Fibroblast of the aortic adventitia (primary cell): ENCODE measurements at regions not wholly inside any gene's neighbourhood (a gene's known extent, or its start where the extent isn't known, plus 50 kb on each side); places are given as distances from the start of the nearest gene placed in this dataset.
A peak's percentile ranks its signal among the peaks of the same experiment; 100 is the strongest.

Experiments
- DNase-seq: peaks from one replicate; pipeline ENCODE4 v3.0.0-alpha.2; 2010; ENCODE audit warnings: low read depth
- H3K4me3 ChIP-seq: 2 replicates; pipeline ENCODE4 v1.5.1; 2011; ENCODE audit warnings: low read depth, mild to moderate bottlenecking, control low read depth, low read length, moderate library complexity
- CTCF ChIP-seq: IDR thresholded peaks from 2 replicates; pipeline ENCODE4 v1.5.1; 2011; ENCODE audit warnings: mild to moderate bottlenecking, low read length, control low read depth, inconsistent platforms; ENCODE audit not compliant: insufficient read depth

GRCh38 chr18:25659541-25659940 is 307.6 kb upstream of the ZNF521 start:
- TF ChIP-seq CTCF, result no peak

GRCh38 chr18:25658476-25658875 is 306.5 kb upstream of the ZNF521 start:
- H3K4me3 ChIP-seq, result no peak overlapping the region
- TF ChIP-seq CTCF, result no peak
- DNase-seq, result no peak

More at GRCh38 chr18:25659541-25659940, 307.6 kb upstream of the ZNF521 start:
- H3K4me3 ChIP-seq, result no peak overlapping the region
- no peak for DNase-seq

DNA sequence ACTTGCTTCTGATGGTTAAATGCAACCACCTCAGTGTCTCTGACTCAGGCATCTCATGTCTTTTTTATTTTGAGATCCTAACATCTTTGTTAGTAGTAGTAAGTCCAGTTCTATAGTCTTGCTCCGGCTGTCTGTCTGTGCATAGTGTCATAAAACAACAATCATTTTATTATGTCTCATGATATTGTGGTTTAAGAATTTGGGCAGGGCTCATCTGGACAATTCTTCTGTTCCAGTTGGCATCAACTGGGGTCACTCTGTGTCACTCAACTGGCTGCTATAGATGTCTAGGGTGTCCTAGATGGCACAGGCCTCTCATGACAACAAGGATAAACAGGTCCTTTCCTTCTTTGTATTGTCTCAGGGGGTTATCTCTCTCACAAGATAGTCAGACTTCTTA is 299.6 kb upstream of the ZNF521 start:
- no peak for DNase-seq
- TF ChIP-seq CTCF, result no peak
- H3K4me3 ChIP-seq, result no peak overlapping the region

DNA sequence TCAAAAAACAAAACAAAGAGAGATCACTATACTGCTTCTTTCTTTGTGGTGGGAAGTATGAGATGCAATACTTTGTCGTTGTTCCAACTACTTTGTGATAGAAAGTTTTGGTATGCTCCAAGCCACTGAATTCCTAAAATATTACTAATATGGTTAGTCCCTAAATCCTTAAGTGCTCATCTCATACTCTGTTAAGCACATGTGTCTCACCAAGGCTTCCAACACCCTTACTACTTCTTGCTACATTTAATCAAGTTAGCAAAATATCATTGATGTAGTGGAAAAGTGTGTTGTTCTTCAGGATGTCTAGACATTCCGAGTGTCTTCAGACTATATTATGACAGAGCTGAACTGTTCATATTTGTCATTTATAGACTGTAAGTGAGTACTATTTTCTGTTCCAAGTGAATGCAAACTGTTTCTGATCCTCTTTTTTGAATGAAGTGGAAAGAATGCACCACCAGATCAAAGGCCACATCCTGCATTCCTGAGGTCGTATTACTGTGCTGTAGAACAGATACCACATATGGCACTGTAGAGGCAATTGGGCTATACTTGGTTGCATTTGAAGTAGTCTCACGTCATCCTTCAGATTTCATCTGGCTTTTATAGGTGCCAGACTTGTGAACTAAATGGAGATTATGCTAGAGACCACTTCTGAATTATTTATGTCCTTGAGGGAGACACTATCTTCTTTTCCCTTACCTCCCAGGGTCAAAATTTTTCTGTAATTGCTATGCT is 298.4 kb upstream of the ZNF521 start:
- DNase-seq, result peak; percentile 84
- H3K4me3 ChIP-seq, result no peak overlapping the region
- TF ChIP-seq CTCF, result no peak

DNA sequence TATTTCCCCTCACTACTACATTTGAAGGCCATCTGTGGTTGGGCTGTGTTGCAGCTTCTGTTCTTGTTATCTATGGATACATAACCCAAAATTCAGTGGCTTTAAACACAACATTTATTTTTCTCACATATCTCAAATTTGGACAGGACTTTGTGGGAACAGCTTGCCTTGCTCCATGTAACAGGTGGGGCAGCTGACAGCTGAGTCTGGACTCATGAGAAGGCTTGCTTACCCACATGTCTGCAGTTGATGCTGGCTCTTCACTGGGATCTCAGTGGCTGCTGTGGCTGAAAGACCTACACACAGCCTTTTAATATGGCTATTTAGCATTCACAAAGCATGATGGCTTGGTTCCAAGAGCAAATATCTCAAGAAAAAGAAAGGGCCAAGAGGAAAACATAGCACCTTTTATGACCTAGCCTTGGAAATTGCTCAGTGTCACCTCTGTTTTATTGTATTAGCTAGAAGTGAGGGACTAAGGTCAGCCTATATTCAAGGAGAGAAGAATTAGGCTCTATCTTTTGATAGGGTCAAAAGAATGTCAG is 296.8 kb upstream of the ZNF521 start:
- TF ChIP-seq CTCF, result no peak
- H3K4me3 ChIP-seq, result no peak overlapping the region
- DNase-seq, result peak; percentile 2

- TF ChIP-seq CTCF, result no peak
- no peak for DNase-seq
- no peak overlapping the region for H3K4me3 ChIP-seq
Observed at GRCh38 chr18:25647404-25647803, 295.4 kb upstream of the ZNF521 start.
